Stimulated activated naive CD8-positive, alpha-beta T cell treated with anti-CD3 and anti-CD28 coated beads, Interleukin-15, amount 100 ng/mL, for 72 hours (primary cell): ENCODE measurements at regions not wholly inside any gene's neighbourhood (a gene's known extent, or its start where the extent isn't known, plus 50 kb on each side); places are given as distances from the start of the nearest gene placed in this dataset.

Experiments
- ATAC-seq: fragments of 150-1000 bp; cut with Tn5 transposase; 2 replicates; pipeline ENCODE4 v1.10.0; 2021; ENCODE audit warnings: mild to moderate bottlenecking, moderate library complexity
- DNase-seq, 2 donors: peaks; one replicate each; pipeline ENCODE4 v3.0.0; 2021 to 2022
- H3K27ac Mint-ChIP-seq, 2 donors: one replicate each; pipeline ENCODE4 v1.8.0; 2022; ENCODE audit warnings: mild to moderate bottlenecking in 2 of 2, mixed read lengths in 2 of 2, moderate library complexity in 2 of 2
- H3K27me3 Mint-ChIP-seq: one replicate; pipeline ENCODE4 v1.8.0; 2022; ENCODE audit warnings: mixed read lengths
- H3K4me1 Mint-ChIP-seq: one replicate; pipeline ENCODE4 v1.8.0; 2022; ENCODE audit warnings: mild to moderate bottlenecking, mixed read lengths
- H3K4me3 Mint-ChIP-seq, 2 donors: one replicate each; pipeline ENCODE4 v1.8.0; 2022; ENCODE audit warnings: mild to moderate bottlenecking in 2 of 2, mixed read lengths in 2 of 2, moderate library complexity in 1 of 2
- H3K9me3 Mint-ChIP-seq, 2 donors: one replicate each; pipeline ENCODE4 v1.8.0; 2022; ENCODE audit warnings: mixed read lengths in 2 of 2

DNA sequence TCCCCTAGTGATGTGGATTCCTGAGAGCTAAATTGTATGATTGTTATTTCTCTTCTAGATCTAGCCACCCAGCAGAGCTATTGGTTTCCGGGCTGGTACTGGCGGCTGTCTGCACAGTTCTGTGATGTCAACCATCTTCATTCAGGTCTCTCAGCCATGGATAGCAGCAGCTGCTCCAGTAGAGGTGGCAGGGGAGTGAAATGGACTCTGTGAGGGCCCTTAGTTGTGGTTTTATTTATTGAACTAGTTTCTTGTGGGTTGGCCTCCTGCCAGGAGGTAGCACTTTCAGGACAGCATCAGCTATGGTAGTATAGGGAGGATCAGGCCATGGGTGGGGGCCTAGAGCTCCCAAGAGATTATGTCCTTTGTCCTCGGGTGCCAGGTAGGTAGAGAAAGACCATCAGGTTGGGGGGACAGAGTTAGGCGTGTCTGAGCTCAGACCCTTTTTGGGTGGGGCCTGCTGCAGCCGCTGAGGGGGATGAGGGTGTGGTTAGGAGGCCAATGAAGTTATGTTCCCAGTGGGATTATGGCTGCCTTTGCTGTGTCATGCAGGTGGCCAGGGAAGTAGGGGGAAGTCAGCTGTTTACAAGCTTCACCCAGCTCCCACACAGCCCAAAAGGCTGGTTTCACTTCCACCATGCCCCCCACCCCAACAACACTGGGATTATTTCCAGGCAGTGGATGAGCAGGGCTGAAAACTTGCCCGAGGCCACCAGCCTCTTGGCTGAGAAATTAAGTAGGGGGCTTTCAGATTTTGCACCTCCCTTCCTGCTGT, 55.1 kb upstream of the RGS4 start:
- Mint-ChIP-seq H3K4me1 (no peaks in the 10 kb centered on the region), H3K27me3 (no peaks in the 10 kb centered on the region), H3K9me3 (peaks cover 7 to 18% of the 10 kb centered on the region in 2 donors), H3K4me3 (no peak overlapping the region), H3K27ac (no peak overlapping the region)
- ATAC-seq (no peak), DNase-seq (no peak)

GRCh38 chr1:163006051-163006834, 62.9 kb upstream of the RGS4 start:
- H3K4me1 Mint-ChIP-seq = no peaks in the 10 kb centered on the region
- H3K27ac Mint-ChIP-seq = no peak overlapping the region
- no peaks in the 10 kb centered on the region for H3K9me3 Mint-ChIP-seq
- H3K27me3 Mint-ChIP-seq = peaks cover 7% of the 10 kb centered on the region
- no peak overlapping the region for H3K4me3 Mint-ChIP-seq
- ATAC-seq (no peak), DNase-seq (no peak)

- Mint-ChIP-seq H3K9me3 (no peaks in the 10 kb centered on the region), H3K4me1 (no peaks in the 10 kb centered on the region), H3K27ac (no peak overlapping the region), H3K27me3 (no peaks in the 10 kb centered on the region), H3K4me3 (no peak overlapping the region)
- no peak for DNase-seq
- ATAC-seq = no peak
Observed at GRCh38 chr1:162997499-162998285, 71.5 kb upstream of the RGS4 start.

DNA sequence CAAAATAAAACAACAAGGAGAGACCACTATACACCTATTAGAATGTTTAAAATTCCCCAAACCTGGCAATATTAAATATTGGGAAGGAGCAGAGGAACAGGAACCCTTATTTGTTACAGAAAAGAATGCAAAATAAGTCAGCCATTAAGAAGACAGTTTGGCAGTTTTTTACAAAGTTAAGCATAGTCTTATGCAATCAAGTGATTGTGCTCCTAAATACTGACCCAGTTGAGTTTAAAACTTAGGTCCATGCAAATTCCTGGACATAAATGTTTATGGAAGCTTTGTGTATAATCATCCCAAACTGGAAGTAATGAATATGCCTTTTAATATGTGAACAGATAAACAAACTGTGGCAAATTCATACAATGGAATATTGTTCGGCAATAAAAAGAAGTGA, 72.9 kb upstream of the RGS4 start:
- no peak overlapping the region for H3K4me3 Mint-ChIP-seq
- H3K27ac Mint-ChIP-seq = no peak overlapping the region
- no peaks in the 10 kb centered on the region for H3K9me3 Mint-ChIP-seq
- no peaks in the 10 kb centered on the region for H3K4me1 Mint-ChIP-seq
- peaks cover 5% of the 10 kb centered on the region for H3K27me3 Mint-ChIP-seq
- no peak for ATAC-seq
- DNase-seq = no peak

DNA sequence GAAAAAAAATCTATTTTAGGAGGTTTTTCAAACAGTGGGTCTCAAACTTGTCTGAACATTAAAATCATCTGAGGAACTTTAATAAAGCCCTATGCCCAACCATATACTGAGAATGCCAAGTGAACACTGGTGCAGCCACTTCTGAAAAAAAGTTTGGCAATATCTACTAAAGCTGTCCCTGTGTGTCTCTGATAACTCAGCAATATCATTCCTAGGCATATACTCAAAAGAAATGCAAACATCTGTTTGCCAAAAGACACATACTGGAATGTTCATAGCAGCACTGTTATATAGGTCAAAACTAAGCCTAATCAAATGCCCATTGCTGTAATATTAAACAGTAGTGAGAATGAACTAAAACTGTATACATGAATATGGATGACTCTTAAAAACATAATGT, 74.2 kb upstream of the RGS4 start:
- no peak for ATAC-seq
- H3K27ac Mint-ChIP-seq = no peak overlapping the region
- no peaks in the 10 kb centered on the region for H3K9me3 Mint-ChIP-seq
- no peak for DNase-seq
- H3K27me3 Mint-ChIP-seq = peaks cover 10% of the 10 kb centered on the region
- no peak overlapping the region for H3K4me3 Mint-ChIP-seq
- H3K4me1 Mint-ChIP-seq = no peaks in the 10 kb centered on the region

GRCh38 chr1:162993846-162994245, 75.3 kb upstream of the RGS4 start:
- Mint-ChIP-seq H3K4me1 (no peaks in the 10 kb centered on the region), H3K27ac (no peak overlapping the region), H3K27me3 (peaks cover 10% of the 10 kb centered on the region), H3K4me3 (no peak overlapping the region), H3K9me3 (no peaks in the 10 kb centered on the region)
- ATAC-seq (no peak), DNase-seq (no peak)

DNA sequence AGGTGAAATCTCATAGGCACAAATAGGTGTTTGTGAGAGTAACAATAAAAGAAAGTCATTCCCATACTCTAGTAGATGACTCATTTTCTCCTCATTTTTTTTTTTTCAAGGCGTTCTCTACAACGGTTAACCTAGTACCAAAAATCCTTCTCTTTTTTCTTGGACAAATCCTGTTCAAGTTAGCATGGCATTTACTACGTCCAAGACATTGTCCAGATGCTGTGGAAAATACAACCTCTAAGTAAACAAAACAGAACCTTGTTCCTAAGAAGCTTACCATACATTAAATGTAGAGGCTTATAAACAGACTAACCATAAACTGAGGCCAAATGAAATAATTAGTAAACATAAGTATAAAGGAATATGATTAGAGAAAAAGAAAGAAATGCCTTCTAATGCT, 76.2 kb upstream of the RGS4 start:
- no peak overlapping the region for H3K4me3 Mint-ChIP-seq
- DNase-seq = no peak
- no peaks in the 10 kb centered on the region for H3K4me1 Mint-ChIP-seq
- no peaks in the 10 kb centered on the region for H3K9me3 Mint-ChIP-seq
- no peak overlapping the region for H3K27ac Mint-ChIP-seq
- peaks cover 10% of the 10 kb centered on the region for H3K27me3 Mint-ChIP-seq
- ATAC-seq = no peak

GRCh38 chr1:162991444-162991843, 77.7 kb upstream of the RGS4 start:
- ATAC-seq = no peak
- no peak overlapping the region for H3K27ac Mint-ChIP-seq
- no peaks in the 10 kb centered on the region for H3K4me1 Mint-ChIP-seq
- H3K27me3 Mint-ChIP-seq = peaks cover 10% of the 10 kb centered on the region
- DNase-seq = no peak
- H3K4me3 Mint-ChIP-seq = no peak overlapping the region
- no peaks in the 10 kb centered on the region for H3K9me3 Mint-ChIP-seq

GRCh38 chr1:162990665-162991064, 78.5 kb upstream of the RGS4 start:
- ATAC-seq (no peak), DNase-seq (no peak)
- no peaks in the 10 kb centered on the region for H3K4me1 Mint-ChIP-seq
- H3K27ac Mint-ChIP-seq = no peak overlapping the region
- peaks cover 10% of the 10 kb centered on the region for H3K27me3 Mint-ChIP-seq
- no peaks in the 10 kb centered on the region for H3K9me3 Mint-ChIP-seq
- no peak overlapping the region for H3K4me3 Mint-ChIP-seq

GRCh38 chr1:162988869-162989268, 80.3 kb upstream of the RGS4 start:
- Mint-ChIP-seq H3K4me1 (no peaks in the 10 kb centered on the region), H3K9me3 (no peaks in the 10 kb centered on the region), H3K4me3 (no peak overlapping the region), H3K27ac (no peak overlapping the region), H3K27me3 (peaks cover 10% of the 10 kb centered on the region)
- ATAC-seq (no peak), DNase-seq (no peak)

DNA sequence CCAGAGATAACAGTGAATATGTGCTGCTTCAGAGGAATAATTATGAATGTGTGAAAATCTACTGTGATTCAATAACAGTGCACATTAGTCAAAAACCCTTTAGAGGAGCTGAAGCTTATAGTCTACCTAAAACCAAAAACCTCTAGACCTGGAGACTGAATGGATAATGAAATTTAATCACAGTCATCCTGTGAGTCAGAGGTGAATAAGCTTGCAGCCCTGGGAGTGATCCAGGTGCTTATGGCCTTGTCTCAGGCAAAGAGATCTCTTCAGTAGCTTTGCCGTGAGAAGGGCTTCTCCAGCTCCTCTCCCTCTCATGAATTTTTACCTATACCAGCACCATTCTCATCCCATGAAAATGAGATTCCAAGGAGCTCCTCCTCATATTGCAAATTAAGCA, 81.3 kb upstream of the RGS4 start:
- DNase-seq = no peak
- Mint-ChIP-seq H3K27me3 (peaks cover 10% of the 10 kb centered on the region), H3K4me3 (no peak overlapping the region), H3K27ac (no peak overlapping the region), H3K4me1 (no peaks in the 10 kb centered on the region), H3K9me3 (no peaks in the 10 kb centered on the region)
- no peak for ATAC-seq

DNA sequence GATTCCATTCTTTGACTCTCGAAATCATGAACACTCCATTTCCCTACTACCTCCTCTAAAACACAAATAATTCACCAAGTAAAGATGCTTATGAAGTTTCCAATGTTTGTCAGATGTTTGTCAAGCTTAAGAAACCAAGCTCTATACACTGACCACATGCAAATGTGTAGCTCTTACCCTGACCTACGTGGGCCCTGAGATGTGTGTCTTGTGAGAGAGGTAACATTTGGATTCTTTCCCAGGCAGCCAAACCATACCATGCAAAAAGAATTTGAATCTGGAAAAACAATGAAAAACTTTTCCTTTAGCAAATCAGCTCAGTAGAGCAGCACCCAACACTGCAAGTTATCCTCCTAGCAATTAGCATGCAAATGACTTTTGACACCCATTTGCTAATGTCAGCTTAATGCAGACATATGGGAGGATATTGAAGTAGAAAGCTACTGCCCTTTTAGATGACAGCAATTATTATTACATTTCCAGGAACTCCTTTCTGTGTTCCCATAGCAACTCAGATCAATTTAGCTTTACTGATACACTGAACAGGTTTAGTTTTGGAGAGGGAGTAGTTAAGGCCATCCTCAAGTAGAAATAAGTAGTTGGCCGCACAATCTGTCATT, 83.2 kb upstream of the RGS4 start:
- Mint-ChIP-seq H3K9me3 (no peaks in the 10 kb centered on the region), H3K4me1 (no peaks in the 10 kb centered on the region), H3K4me3 (no peak overlapping the region), H3K27me3 (peaks cover 10% of the 10 kb centered on the region), H3K27ac (no peak overlapping the region)
- ATAC-seq = no peak
- DNase-seq = no peak

GRCh38 chr1:162984699-162985098, 84.5 kb upstream of the RGS4 start:
- DNase-seq = no peak
- H3K27me3 Mint-ChIP-seq = peaks cover 8% of the 10 kb centered on the region
- no peak overlapping the region for H3K4me3 Mint-ChIP-seq
- ATAC-seq = no peak
- no peaks in the 10 kb centered on the region for H3K4me1 Mint-ChIP-seq
- no peaks in the 10 kb centered on the region for H3K9me3 Mint-ChIP-seq
- H3K27ac Mint-ChIP-seq = no peak overlapping the region

DNA sequence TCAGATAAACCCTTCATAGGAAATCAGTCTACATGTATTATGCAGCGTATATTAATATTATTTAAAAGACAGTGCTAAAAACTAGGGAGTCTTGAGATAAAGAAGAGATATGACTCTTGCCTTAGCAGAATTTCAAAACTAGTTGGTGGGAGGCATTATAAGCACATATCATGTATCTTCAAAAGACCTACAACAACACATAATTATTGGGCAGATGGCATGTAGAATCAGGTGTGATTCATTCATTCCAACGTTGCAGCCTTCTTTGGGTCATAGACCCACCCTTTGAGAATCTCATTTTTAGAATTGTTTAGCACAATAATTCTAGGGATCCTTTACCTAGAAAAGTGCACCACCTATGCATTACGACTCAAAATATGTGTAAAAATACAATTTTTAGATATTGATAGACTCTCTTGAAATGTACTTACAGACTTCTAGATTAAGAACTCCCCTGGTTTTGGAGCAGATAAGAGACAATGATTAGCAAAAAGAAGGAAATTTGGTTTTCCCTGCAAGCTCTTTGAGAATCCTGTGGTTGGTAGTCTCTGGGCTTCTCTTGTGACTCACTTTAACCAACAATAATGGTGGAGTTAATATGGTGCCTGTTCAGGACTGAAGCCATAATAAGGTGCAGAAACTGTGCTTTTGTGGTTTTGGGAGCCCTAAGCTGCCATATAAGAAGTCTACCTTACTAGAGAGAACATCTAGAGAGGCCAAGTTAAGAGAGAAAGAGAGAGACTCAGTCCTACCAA, 85.3 kb upstream of the RGS4 start:
- no peak for DNase-seq
- Mint-ChIP-seq H3K27ac (no peak overlapping the region), H3K4me1 (no peaks in the 10 kb centered on the region), H3K4me3 (no peak overlapping the region), H3K27me3 (peaks cover 8% of the 10 kb centered on the region), H3K9me3 (no peaks in the 10 kb centered on the region)
- no peak for ATAC-seq

DNA sequence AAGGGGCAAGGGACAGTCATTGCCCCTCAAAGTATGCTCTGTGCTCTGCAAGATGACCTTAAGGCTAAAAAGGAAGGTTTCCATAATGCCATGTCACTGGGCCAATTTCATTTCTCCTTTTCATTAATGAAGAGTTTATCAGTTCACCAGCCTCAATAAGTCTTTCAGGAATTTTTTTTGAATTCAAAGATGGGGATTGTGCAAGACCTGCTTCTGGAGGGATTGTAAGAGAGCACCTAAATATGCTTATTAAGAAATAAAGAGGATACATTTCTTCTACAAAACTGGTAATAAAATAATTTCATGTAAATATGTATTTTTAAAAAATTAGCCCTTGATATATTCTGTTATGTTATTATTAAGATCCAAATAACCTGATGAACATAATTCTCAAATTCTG, 86.8 kb upstream of the RGS4 start:
- Mint-ChIP-seq H3K4me3 (no peak overlapping the region), H3K9me3 (no peaks in the 10 kb centered on the region), H3K27ac (no peak overlapping the region), H3K4me1 (no peaks in the 10 kb centered on the region), H3K27me3 (peaks cover 8% of the 10 kb centered on the region)
- DNase-seq = no peak
- ATAC-seq = no peak
